NCI-H2196 treated with DMSO at 0.1 percent for 48 hours (cell line): ENCODE measurements at regions not wholly inside any gene's neighbourhood (a gene's known extent, or its start where the extent isn't known, plus 50 kb on each side); places are given as distances from the start of the nearest gene placed in this dataset.
A peak's percentile ranks its signal among the peaks of the same experiment; 100 is the strongest.
"Not testable (repeated sequence)": the region's sequence is repeated elsewhere in the genome, so short reads cannot be mapped to it uniquely, and the experiment has no call there.

ENCODE experiments used
- DNase-seq: peaks from one replicate; lab custom pipeline; 2025; ENCODE audit not compliant: unreplicated experiment; lab: John Stamatoyannopoulos, UW

DNA sequence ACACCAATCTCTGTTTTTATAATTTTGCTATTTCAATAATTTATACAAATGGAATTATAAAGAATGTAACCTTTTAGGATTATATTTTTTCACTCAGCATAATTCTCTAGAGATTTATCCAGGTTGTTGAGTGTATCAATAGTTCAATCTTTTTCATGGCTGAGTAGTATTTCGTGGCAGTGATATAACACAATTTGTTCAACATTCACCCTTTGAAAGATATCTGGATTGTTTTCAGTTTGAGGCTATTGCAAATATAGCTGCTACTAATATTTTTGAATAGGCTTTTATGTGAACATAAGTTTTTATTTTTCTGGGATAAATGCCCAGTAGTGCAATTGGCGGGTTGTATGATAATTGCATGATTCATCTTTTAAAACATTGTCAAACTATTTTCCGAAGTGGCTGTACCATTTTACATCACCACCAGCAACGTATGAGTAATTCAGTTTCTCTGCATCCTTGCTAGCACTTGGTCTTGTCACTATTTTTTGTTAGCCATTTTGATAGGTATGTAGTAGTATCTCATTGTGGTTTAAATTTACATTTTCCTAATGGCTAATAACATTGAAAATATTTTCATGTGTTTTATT is 55.6 kb upstream of the ABCD3 start:
- DNase-seq = no peak

- no peak for DNase-seq
Observed at GRCh38 chr1:94358630-94359599, 59.3 kb upstream of the ABCD3 start.

GRCh38 chr1:94357661-94358060 is 60.5 kb upstream of the ABCD3 start:
- DNase-seq = no peak

- no peak for DNase-seq
Observed at GRCh38 chr1:94355485-94355980, 62.7 kb upstream of the ABCD3 start.

GRCh38 chr1:94351481-94351880 is 66.7 kb upstream of the ABCD3 start:
- no peak for DNase-seq

DNA sequence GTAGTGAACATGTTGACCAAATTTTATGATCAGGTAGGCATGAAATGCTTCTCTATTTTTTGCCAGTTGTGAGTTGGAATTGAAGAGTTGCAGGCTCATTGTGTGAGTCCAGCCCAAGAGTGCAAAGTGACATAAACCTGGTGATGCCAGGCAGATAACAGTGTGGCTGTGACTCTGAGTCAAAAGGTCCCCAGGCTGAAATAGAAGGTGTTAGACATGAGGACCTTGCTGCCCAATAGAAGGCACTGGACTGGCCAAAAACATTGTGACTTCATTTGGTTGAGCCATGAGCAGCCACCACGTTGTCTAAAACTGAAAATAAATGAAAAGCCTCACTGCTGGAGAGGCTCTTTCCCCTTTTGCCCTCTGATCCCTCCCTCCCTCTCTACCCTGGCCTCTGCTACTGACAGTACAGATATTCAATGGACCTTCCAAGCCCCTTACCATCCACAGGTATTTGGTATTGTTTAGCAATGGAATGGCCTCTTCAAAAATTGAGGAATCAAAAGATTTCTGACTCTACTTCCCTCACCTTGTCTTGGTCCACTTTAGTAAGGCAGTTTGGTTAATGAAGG is 67.8 kb upstream of the ABCD3 start:
- DNase-seq = no peak

DNA sequence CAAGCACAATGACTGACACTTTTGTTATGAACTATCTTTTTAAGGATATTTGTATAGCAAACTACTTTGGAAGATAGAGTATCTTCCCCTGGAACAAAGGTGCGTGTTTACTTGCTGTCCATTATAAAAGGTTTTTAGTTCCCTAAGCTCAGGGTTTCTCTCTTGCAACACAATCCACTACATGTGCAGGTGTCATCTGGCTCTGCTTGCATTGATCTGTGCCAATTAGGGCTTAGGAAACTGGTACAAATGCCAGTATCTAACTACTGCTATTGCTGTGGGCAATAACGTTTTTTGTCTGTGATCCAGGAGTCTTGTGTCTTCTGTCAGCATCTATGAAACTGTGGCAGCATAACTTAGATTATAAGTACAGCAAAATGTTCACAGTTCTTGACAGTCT is 68.3 kb upstream of the ABCD3 start:
- no peak for DNase-seq

GRCh38 chr1:94348386-94348785 is 69.8 kb upstream of the ABCD3 start:
- DNase-seq = not testable (repeated sequence)

DNA sequence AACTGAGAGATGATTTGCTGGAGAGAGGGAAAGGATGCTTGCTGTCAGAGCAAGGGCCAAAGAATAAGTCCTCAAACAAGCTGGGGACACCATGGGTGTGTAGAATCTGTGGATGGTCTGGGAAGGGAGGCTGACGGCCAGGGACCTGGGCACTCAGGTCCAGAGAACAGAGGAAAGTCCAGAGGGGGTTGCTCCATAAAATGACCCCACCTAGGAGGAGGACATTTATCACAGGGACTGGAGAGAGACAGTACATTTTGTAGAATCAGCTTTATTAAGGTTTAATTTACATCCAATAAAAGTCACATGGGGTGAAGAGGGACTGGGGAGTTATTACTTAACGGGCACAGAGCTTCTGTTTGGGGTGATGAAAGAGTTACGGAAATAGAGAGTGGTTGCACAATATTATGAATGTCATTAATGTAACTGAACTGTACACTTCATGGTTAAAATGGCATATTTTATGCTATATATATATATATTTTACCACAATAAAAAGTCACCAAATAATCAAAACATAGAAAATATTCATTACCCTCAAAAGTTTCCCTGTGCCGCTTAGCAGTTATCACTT is 73.0 kb upstream of the ABCD3 start:
- no peak for DNase-seq

GRCh38 chr1:94342416-94342815 is 75.8 kb upstream of the ABCD3 start:
- DNase-seq = no peak

- DNase-seq = no peak
Observed at GRCh38 chr1:94339206-94339927, 78.8 kb upstream of the ABCD3 start.

GRCh38 chr1:94336991-94337390 is 81.2 kb upstream of the ABCD3 start:
- no peak for DNase-seq

- peak; percentile 70 for DNase-seq
Observed at GRCh38 chr1:94335950-94336349, 82.2 kb upstream of the ABCD3 start.

DNA sequence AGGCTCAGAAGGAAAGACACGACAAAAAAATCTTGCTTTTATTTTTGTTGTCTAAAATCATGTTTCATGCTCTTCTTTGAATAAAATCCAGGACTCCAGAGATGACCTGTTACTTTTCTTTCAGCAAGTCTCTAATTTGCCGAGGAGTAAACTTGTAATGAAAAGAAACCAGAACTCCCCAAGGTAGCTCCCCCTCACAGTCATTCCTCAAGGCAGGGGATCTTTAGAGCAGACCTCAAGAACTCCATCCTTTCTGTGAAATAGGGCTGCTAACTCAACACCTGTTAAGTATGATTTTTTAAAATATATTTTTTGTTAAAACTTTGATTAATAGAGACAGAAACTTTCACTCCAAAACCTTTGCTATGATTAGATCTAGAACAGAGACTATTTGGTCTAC is 82.7 kb upstream of the ABCD3 start:
- DNase-seq = no peak

- no peak for DNase-seq
Observed at GRCh38 chr1:94334764-94335163, 83.4 kb upstream of the ABCD3 start.

DNA sequence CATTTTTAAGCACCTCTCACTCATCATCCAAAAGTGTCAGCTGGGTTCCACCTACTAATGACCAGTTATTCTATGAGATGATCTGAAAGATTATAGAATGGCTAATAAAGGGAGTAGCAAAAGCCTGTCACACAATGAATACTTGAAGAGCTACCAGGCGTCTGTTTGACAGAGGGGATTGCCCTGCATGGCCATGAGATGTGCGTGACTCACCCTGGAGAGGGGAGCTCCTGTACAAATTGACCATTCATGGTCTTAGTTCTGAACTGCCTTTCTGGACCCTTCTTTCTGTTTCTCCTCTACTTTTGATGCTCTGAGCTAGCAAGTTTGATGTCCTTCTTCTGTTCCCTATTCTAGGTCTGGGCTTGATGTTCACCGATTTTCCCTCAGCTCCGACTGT is 85.2 kb upstream of the ABCD3 start:
- DNase-seq = no peak

DNA sequence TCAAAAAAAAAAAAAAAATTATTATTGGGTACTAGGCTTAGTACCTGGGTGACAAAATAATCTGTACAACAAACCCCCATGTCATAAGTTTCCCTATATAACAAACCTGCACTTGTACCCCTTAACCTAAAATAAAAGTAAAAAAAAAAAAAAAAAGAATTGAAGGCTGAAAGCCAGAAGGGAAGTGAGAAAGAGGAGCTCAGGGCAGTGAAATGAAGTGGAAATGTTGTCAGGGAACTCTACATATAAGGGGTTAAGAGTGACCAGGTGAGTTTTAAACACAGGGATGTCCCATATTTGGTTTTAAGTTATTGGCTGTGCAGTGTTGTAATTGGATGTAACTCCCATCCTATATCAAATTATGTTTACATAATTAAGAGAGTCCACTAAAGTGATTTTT is 85.7 kb upstream of the ABCD3 start:
- no peak for DNase-seq

GRCh38 chr1:94329986-94330385 is 88.2 kb upstream of the ABCD3 start:
- DNase-seq = no peak

GRCh38 chr1:94329276-94329675 is 88.9 kb upstream of the ABCD3 start:
- DNase-seq = no peak

DNA sequence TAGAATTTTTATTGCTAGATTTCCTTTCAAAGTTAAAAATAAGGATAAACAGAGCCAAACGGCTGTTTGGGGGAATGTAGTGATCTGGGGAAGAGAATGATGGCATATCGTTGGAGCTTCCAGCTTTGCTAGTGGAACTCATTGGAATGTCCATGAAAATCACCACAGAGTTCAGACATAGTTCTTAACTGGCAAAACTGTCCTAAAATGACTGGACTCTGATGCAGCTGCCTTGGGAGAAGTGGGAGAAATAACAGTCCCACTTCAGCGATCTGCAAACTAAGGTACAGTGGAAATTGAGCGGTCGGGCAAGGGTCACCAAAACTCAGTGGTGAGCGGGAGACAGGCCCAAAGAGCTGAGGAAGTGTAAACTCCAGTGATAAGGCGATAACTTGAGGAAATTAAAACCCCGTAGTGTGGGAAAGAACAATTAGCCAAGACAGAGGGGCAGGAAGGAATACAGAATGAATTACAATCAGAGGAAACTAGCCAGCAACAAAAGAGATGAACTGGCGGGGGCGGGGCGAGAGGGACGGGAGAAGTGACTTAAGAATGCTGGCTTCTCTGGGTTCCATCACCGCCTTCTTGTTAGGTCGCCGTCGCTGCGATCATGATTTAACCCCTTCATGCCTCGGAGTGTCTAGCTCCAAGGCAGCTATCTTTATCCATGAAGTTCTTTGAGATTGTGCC is 89.8 kb upstream of the ARHGAP29 start:
- DNase-seq = no peak
